HCT116 (cell line): ENCODE measurements at regions not wholly inside any gene's neighbourhood (a gene's known extent, or its start where the extent isn't known, plus 50 kb on each side); places are given as distances from the start of the nearest gene placed in this dataset.
"Not testable (repeated sequence)": the region's sequence is repeated elsewhere in the genome, so short reads cannot be mapped to it uniquely, and the experiment has no call there.

Experiments used
- ATAC-seq: fragments of 200-7000 bp; cut with Tn5 transposase; 2 replicates; pipeline ENCODE4 v1.9.1; 2020; ENCODE audit warnings: mild to moderate bottlenecking, moderate library complexity
- BruUV-seq: library from RNA; stranded (reverse); fragments of 400-500 nt; replicated peaks from 2 replicates; lab custom pipeline; 2021; lab: Mats Ljungman, UMichigan
- CTCF ChIA-PET: fragments of 300-600 bp; sonication (Branson Sonifier 250); formaldehyde crosslinking; loops from one replicate; lab custom pipeline; 2021; ENCODE audit warnings: antibody characterized with exemption; lab: Charles Lee
- POLR2A ChIA-PET: fragments of 300-600, 350-600 bp; sonication (Branson Sonifier 250); formaldehyde crosslinking; loops from one replicate; lab custom pipeline; 2021; ENCODE audit warnings: antibody characterized with exemption; lab: Charles Lee
- RAD21 ChIA-PET, 2 experiments: fragments of 300-600 bp; sonication (Branson Sonifier 250); formaldehyde crosslinking; loops; one replicate each; lab custom pipeline; 2023; ENCODE audit warnings: low total read pairs in 2 of 2; ENCODE audit not compliant: uncharacterized antibody in 2 of 2, unreplicated experiment in 2 of 2, low non-redundant PET in 1 of 2; lab: Charles Lee
- DNase-seq: peaks from one replicate; pipeline ENCODE4 v3.0.0-alpha.2; 2010; ENCODE audit warnings: low read depth, low spot score
- H2AFZ ChIP-seq: fragments of 200-600 bp; shearing (Covaris generic), sonication (generic); 2 replicates; pipeline ENCODE4 v1.6.1; 2017; ENCODE audit warnings: low read depth, mixed run types, mixed read lengths, antibody characterized with exemption, low read length; ENCODE audit not compliant: poor library complexity, severe bottlenecking
- H3K27ac ChIP-seq: 2 replicates; pipeline ENCODE4 v1.5.1; 2012; ENCODE audit warnings: low read depth, low read length
- H3K27me3 ChIP-seq: fragments of 200-600 bp; sonication (generic); 2 replicates; pipeline ENCODE4 v1.6.1; 2016; ENCODE audit warnings: mixed run types, low read length, mixed read lengths; ENCODE audit not compliant: insufficient read depth
- H3K36me3 ChIP-seq, 2 experiments: fragments of 200-500 bp in 1 of 2; fragments of 200-600 bp in 1 of 2; sonication (Bioruptor generic) in 1 of 2; sonication (generic) in 1 of 2; 2 replicates each; pipeline versions ENCODE4 v1.5.1 to v1.6.1; 2014 to 2016; ENCODE audit warnings: low read length in 2 of 2, inconsistent platforms in 1 of 2, mixed read lengths in 1 of 2, mixed run types in 1 of 2; ENCODE audit not compliant: insufficient read depth in 2 of 2, control insufficient read depth in 1 of 2
- H3K4me1 ChIP-seq, 2 experiments: fragments of 200-600 bp in 1 of 2; sonication (generic) in 1 of 2; 2 replicates each; pipeline versions ENCODE4 v1.5.1 to v1.6.1; 2012 to 2017; ENCODE audit warnings: low read length in 2 of 2, inconsistent platforms in 1 of 2, mild to moderate bottlenecking in 1 of 2, mixed read lengths in 1 of 2, mixed run types in 1 of 2, moderate library complexity in 1 of 2; ENCODE audit not compliant: insufficient read depth in 2 of 2, control insufficient read depth in 1 of 2
- H3K4me2 ChIP-seq: fragments of 200-600 bp; sonication (generic); 2 replicates; pipeline ENCODE4 v1.6.1; 2017; ENCODE audit warnings: mixed run types, low read length, mixed read lengths
- H3K4me3 ChIP-seq, 2 experiments: fragments of 200-600 bp in 1 of 2; sonication (generic) in 1 of 2; replicated peaks in 1 of 2; 2 replicates each; pipeline ENCODE4 v1.5.1; 2011 to 2016; ENCODE audit warnings: low read length in 2 of 2, control low read depth in 1 of 2, low read depth in 1 of 2, mild to moderate bottlenecking in 1 of 2, mixed read lengths in 1 of 2, mixed run types in 1 of 2
- H3K79me2 ChIP-seq: fragments of 200-600 bp; sonication (generic); 2 replicates; pipeline ENCODE4 v1.6.1; 2017; ENCODE audit warnings: mild to moderate bottlenecking, mixed run types, low read length, moderate library complexity, mixed read lengths; ENCODE audit not compliant: insufficient read depth
- H3K9ac ChIP-seq: fragments of 200-600 bp; sonication (generic); 2 replicates; pipeline ENCODE4 v1.6.1; 2016; ENCODE audit warnings: low read length, mixed read lengths
- H3K9me2 ChIP-seq: fragments of 200-600 bp; sonication (generic), shearing (Covaris generic); 2 replicates; pipeline ENCODE4 v1.6.1; 2017; ENCODE audit warnings: mixed run types, mild to moderate bottlenecking, moderate library complexity; ENCODE audit not compliant: insufficient read depth
- H3K9me3 ChIP-seq, 2 experiments: fragments of 200-500 bp in 1 of 2; fragments of 200-600 bp in 1 of 2; sonication (Bioruptor generic) in 1 of 2; sonication (generic) in 1 of 2; 2 replicates each; pipeline ENCODE4 v1.6.1; 2014 to 2017; ENCODE audit warnings: low read length in 2 of 2, mixed read lengths in 2 of 2, inconsistent platforms in 1 of 2, low read depth in 1 of 2, mild to moderate bottlenecking in 1 of 2, mixed run types in 1 of 2, moderate library complexity in 1 of 2; ENCODE audit not compliant: control insufficient read depth in 1 of 2, insufficient read depth in 1 of 2
- H4K20me1 ChIP-seq: fragments of 200-600 bp; sonication (generic), shearing (Covaris generic); 2 replicates; pipeline ENCODE4 v1.6.1; 2017; ENCODE audit warnings: mixed run types, mild to moderate bottlenecking, moderate library complexity; ENCODE audit not compliant: insufficient read depth
- intact Hi-C: fragments of 100-400 bp; cut with micrococcal nuclease; formaldehyde crosslinking; loops from 2 replicates; pipeline ENCODE4 v1.10.0; 2022

DNA sequence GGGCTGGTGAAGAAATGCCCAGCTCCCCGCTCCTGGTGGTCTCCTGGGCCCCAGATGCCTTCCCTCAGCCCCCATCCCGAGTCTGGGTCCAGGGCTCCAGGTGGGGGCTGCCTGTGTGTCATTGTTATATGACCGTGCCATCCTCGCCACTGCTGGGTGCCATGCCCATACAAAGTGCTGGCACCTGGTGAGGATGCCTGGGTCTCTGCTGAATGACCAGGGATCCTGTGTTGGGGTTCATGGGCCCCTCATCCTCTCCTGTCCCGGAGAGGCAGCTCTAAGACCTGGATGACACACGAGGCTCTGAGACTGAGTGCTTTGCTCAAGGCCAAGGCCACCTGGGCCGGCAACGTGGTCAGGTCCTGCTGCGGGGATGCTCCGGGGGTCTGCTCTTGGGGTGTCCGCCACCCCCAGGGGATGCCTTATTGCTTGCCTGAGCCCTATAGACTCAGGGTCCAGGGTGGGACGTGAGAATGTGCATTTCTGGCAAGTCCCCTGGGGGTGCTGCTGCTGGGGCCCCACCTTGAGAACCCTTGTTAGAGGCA lies 206.9 kb downstream of the LAT start:
- H3K27ac ChIP-seq, RAD21 ChIA-PET, H4K20me1 ChIP-seq, H3K4me2 ChIP-seq, H2AFZ ChIP-seq, H3K79me2 ChIP-seq, intact Hi-C loops, DNase-seq, BruUV-seq, H3K36me3 ChIP-seq, H3K4me1 ChIP-seq, H3K4me3 ChIP-seq, CTCF ChIA-PET, H3K27me3 ChIP-seq, H3K9me2 ChIP-seq, H3K9me3 ChIP-seq, ATAC-seq, H3K9ac ChIP-seq, POLR2A ChIA-PET: not testable (repeated sequence)

DNA sequence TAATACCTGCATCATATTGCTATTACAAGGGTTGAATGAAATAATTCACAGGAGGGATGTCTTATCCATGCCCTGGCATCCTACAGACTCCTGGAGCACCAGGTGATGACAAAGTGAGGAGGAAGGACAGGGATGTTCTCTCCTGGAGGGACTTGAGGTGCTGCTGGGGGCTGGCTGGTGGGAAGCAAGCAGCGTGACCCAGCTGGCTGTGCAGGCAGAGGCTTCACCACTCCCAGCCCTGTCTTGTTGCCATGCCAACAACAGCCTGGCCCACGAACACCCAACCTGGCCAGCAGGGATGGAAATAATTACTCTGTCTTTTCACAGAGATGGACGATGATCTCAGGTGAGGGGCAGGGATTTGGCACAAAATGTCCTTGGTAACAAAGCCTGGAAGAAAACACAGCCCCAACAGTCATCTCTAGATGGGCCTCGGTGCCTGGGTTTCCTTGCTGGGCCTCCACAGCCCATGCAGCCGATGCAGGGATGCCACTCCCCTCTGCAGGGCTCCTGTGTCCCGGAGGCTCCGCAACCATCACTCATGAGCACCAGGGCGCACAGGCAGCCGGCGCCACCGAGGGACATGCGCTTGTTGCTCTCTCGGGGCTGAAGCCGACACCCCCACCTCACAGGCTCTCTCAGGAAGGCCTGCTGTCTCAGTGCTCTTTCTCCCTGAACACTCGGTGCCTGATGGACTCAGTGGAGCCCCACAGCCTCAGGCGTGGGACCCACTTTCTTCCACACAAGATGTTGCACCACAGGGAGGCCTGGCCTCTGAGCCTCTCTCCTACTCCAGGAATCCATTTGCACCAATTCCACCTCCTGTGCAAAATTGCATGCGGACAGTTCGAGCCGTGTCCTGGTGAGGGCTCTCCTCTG lies 205.9 kb downstream of the LAT start:
- DNase-seq, H3K9me2 ChIP-seq, H2AFZ ChIP-seq, H4K20me1 ChIP-seq, H3K4me2 ChIP-seq, CTCF ChIA-PET, H3K79me2 ChIP-seq, H3K9ac ChIP-seq, H3K27ac ChIP-seq, H3K4me1 ChIP-seq, H3K9me3 ChIP-seq, H3K36me3 ChIP-seq, POLR2A ChIA-PET, RAD21 ChIA-PET, H3K4me3 ChIP-seq, ATAC-seq, intact Hi-C loops, BruUV-seq, H3K27me3 ChIP-seq: not testable (repeated sequence)

DNA sequence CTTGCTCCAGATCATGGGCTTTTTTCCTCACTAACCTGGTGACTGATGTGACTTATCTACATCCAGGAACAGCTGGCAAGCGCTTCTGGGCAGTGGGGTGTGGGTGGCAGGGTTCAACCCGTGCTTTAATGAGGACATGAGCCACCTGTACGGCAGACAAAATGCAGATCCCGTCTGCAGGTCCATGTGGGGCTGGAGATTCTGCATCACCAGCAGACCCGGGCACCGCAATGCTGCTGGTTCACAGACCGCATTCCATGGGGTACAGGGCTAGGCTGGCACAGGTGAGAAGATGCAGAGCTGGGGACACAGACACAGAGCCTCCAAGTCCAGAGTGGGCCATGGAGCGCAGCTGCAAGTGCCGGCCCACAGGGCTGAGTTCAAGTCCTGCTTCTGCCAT lies 204.0 kb downstream of the LAT start:
- H2AFZ ChIP-seq, H3K4me3 ChIP-seq, H3K4me2 ChIP-seq, H4K20me1 ChIP-seq, POLR2A ChIA-PET, H3K4me1 ChIP-seq, BruUV-seq, ATAC-seq, H3K9me3 ChIP-seq, CTCF ChIA-PET, H3K79me2 ChIP-seq, RAD21 ChIA-PET, DNase-seq, H3K36me3 ChIP-seq, H3K9me2 ChIP-seq, H3K9ac ChIP-seq, intact Hi-C loops, H3K27ac ChIP-seq, H3K27me3 ChIP-seq: not testable (repeated sequence)

DNA sequence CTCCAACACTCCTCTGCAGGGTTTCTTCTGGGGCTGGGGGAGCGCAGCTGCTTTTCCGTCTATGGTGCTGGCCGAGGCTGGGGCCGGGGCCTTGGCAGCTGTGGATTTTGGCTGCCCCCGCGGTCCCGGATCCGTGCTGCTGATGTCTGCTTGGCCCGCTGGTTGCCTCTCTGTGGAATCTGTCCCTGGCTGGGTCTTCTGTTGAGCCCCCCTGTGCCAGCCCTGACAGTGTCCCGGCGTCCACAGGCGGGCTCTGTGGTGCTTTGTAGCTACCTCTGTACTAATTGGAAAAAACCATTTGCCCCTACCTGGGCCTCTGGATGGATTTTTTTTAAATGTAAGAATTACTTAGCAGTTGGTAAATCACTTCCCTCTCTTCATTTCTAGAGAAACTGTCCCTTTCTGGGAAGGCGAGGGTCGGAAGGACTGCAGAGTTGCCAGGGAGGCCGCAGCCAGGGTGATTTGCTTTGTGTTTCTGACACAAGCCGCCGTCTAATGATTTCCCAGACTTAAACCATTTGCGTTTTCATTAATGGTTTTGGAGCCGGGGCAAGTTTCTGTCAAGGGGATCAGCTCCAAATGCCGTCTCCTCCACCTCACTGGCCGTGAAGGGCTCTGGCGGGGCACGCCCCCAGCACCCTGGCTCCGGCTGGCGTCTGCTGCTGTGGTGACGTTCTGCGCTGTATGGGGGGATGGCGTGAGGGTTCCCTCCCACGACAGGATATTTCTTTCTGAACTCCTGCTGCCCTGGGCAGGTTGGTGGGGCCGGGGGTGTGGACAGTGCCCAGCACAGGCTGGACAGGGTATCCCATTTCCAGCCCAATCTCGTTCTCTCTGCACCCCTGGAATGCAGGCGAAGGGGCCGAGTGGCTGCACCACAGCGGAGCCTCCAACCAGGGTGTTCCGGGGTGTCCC lies 201.7 kb downstream of the LAT start:
- intact Hi-C loops, H3K4me3 ChIP-seq, H3K27me3 ChIP-seq, BruUV-seq, H2AFZ ChIP-seq, H3K4me2 ChIP-seq, CTCF ChIA-PET, H3K27ac ChIP-seq, H3K36me3 ChIP-seq, H3K9me2 ChIP-seq, H4K20me1 ChIP-seq, H3K9ac ChIP-seq, H3K79me2 ChIP-seq, POLR2A ChIA-PET, ATAC-seq, RAD21 ChIA-PET, DNase-seq, H3K4me1 ChIP-seq, H3K9me3 ChIP-seq: not testable (repeated sequence)
